ENCODE measurements at regions not wholly inside any gene's neighbourhood (a gene's known extent, or its start where the extent isn't known, plus 50 kb on each side); places are given as distances from the start of the nearest gene placed in this dataset.

GRCh38 chr12:19837543-19837942 is 398.3 kb downstream of the AEBP2 start:
- Mint-ChIP-seq H3K27ac (no peak overlapping the region), H3K4me3 (no peak overlapping the region), H3K9me3 (peaks cover 4% of the 10 kb centered on the region), H3K36me3 (no peaks in the 10 kb centered on the region), H3K27me3 (no peaks in the 10 kb centered on the region), H3K4me1 (no peaks in the 10 kb centered on the region)
- CTCF ChIA-PET: no interaction called here
- DNase-seq: no peak

- CTCF ChIA-PET: interaction anchor here (0.7 kb wide), 1 partner anchor 341 kb away, joined by 3 read pairs; no protein-coding TSS in a partner anchor
- Mint-ChIP-seq H3K4me1 (no peaks in the 10 kb centered on the region), H3K27me3 (no peaks in the 10 kb centered on the region), H3K9me3 (no peaks in the 10 kb centered on the region), H3K4me3 (no peak overlapping the region), H3K36me3 (no peaks in the 10 kb centered on the region), H3K27ac (no peak overlapping the region)
- no peak for DNase-seq
These were observed 402.2 kb downstream of the AEBP2 start for GRCh38 chr12:19841451-19841850.

- CTCF ChIA-PET: no interaction called here
- no peak overlapping the region for H3K4me3 Mint-ChIP-seq
- no peaks in the 10 kb centered on the region for H3K9me3 Mint-ChIP-seq
- H3K27ac Mint-ChIP-seq: no peak overlapping the region
- no peaks in the 10 kb centered on the region for H3K4me1 Mint-ChIP-seq
- no peak for DNase-seq
- no peaks in the 10 kb centered on the region for H3K36me3 Mint-ChIP-seq
- H3K27me3 Mint-ChIP-seq: no peaks in the 10 kb centered on the region
These were observed 402.8 kb downstream of the AEBP2 start for GRCh38 chr12:19842116-19842515.

GRCh38 chr12:19844224-19844623 is 404.9 kb downstream of the AEBP2 start:
- DNase-seq: no peak
- Mint-ChIP-seq H3K9me3 (peaks cover 2% of the 10 kb centered on the region), H3K27me3 (no peaks in the 10 kb centered on the region), H3K4me3 (no peak overlapping the region), H3K36me3 (no peaks in the 10 kb centered on the region), H3K4me1 (no peaks in the 10 kb centered on the region), H3K27ac (no peak overlapping the region)
- CTCF ChIA-PET: no interaction called here

GRCh38 chr12:19846574-19846973 is 407.3 kb downstream of the AEBP2 start:
- Mint-ChIP-seq H3K4me1 (no peaks in the 10 kb centered on the region), H3K4me3 (no peak overlapping the region), H3K9me3 (peaks cover 10% of the 10 kb centered on the region), H3K36me3 (no peaks in the 10 kb centered on the region), H3K27me3 (no peaks in the 10 kb centered on the region), H3K27ac (no peak overlapping the region)
- DNase-seq: no peak
- CTCF ChIA-PET: interaction anchor here (1.3 kb wide), 1 partner anchor 21 kb away, joined by 3 read pairs; no protein-coding TSS in a partner anchor

- no peaks in the 10 kb centered on the region for H3K36me3 Mint-ChIP-seq
- no peaks in the 10 kb centered on the region for H3K4me1 Mint-ChIP-seq
- no peak for DNase-seq
- H3K9me3 Mint-ChIP-seq: peaks cover 10% of the 10 kb centered on the region
- H3K27me3 Mint-ChIP-seq: no peaks in the 10 kb centered on the region
- H3K27ac Mint-ChIP-seq: no peak overlapping the region
- H3K4me3 Mint-ChIP-seq: no peak overlapping the region
- CTCF ChIA-PET: interaction anchor here (1.3 kb wide), 1 partner anchor 20 kb away, joined by 3 read pairs; no protein-coding TSS in a partner anchor
These were observed 408.2 kb downstream of the AEBP2 start for GRCh38 chr12:19847294-19848059.

GRCh38 chr12:19848421-19848820 is 409.1 kb downstream of the AEBP2 start:
- H3K4me3 Mint-ChIP-seq: no peak overlapping the region
- H3K9me3 Mint-ChIP-seq: peaks cover 13% of the 10 kb centered on the region
- H3K27ac Mint-ChIP-seq: no peak overlapping the region
- DNase-seq: no peak
- no peaks in the 10 kb centered on the region for H3K36me3 Mint-ChIP-seq
- CTCF ChIA-PET: interaction anchor here (0.6 kb wide), 1 partner anchor 16 kb away, joined by 3 read pairs; no protein-coding TSS in a partner anchor
- no peaks in the 10 kb centered on the region for H3K4me1 Mint-ChIP-seq
- H3K27me3 Mint-ChIP-seq: no peaks in the 10 kb centered on the region

- Mint-ChIP-seq H3K27me3 (no peaks in the 10 kb centered on the region), H3K36me3 (no peaks in the 10 kb centered on the region), H3K4me3 (no peak overlapping the region), H3K27ac (no peak overlapping the region), H3K9me3 (peaks cover 13% of the 10 kb centered on the region), H3K4me1 (no peaks in the 10 kb centered on the region)
- CTCF ChIA-PET: no interaction called here
- DNase-seq: no peak
These were observed 409.9 kb downstream of the AEBP2 start for GRCh38 chr12:19849208-19849607.

- Mint-ChIP-seq H3K9me3 (peaks cover 16% of the 10 kb centered on the region), H3K4me3 (no peak overlapping the region), H3K27ac (no peak overlapping the region), H3K36me3 (no peaks in the 10 kb centered on the region), H3K27me3 (no peaks in the 10 kb centered on the region), H3K4me1 (no peaks in the 10 kb centered on the region)
- DNase-seq: no peak
- CTCF ChIA-PET: no interaction called here
These were observed 411.2 kb downstream of the AEBP2 start for GRCh38 chr12:19850346-19851065.

GRCh38 chr12:19852100-19852855 is 413.0 kb downstream of the AEBP2 start:
- Mint-ChIP-seq H3K9me3 (peaks cover 16% of the 10 kb centered on the region), H3K27ac (no peak overlapping the region), H3K4me3 (no peak overlapping the region), H3K36me3 (no peaks in the 10 kb centered on the region), H3K4me1 (no peaks in the 10 kb centered on the region), H3K27me3 (no peaks in the 10 kb centered on the region)
- CTCF ChIA-PET: no interaction called here
- no peak for DNase-seq

- CTCF ChIA-PET: no interaction called here
- no peak overlapping the region for H3K27ac Mint-ChIP-seq
These were observed 416.6 kb downstream of the AEBP2 start for GRCh38 chr12:19855851-19856250.

GRCh38 chr12:19856389-19856788 is 417.1 kb downstream of the AEBP2 start:
- no peak for DNase-seq
- no peaks in the 10 kb centered on the region for H3K36me3 Mint-ChIP-seq
- peaks cover 6% of the 10 kb centered on the region for H3K9me3 Mint-ChIP-seq
- CTCF ChIA-PET: no interaction called here
- no peaks in the 10 kb centered on the region for H3K27me3 Mint-ChIP-seq
- no peak overlapping the region for H3K4me3 Mint-ChIP-seq
- H3K4me1 Mint-ChIP-seq: no peaks in the 10 kb centered on the region
- no peak overlapping the region for H3K27ac Mint-ChIP-seq

More at GRCh38 chr12:19855851-19856250, 416.6 kb downstream of the AEBP2 start:
- Mint-ChIP-seq H3K4me1 (no peaks in the 10 kb centered on the region), H3K4me3 (no peak overlapping the region), H3K27me3 (no peaks in the 10 kb centered on the region), H3K36me3 (no peaks in the 10 kb centered on the region), H3K9me3 (peaks cover 6% of the 10 kb centered on the region)
- no peak for DNase-seq

GRCh38 chr12:19857204-19857603 is 417.9 kb downstream of the AEBP2 start:
- CTCF ChIA-PET: no interaction called here

GRCh38 chr12:19867151-19867550 is 427.9 kb downstream of the AEBP2 start:
- Mint-ChIP-seq H3K27me3 (no peaks in the 10 kb centered on the region), H3K4me3 (no peak overlapping the region), H3K4me1 (no peaks in the 10 kb centered on the region), H3K9me3 (peaks cover 2% of the 10 kb centered on the region), H3K27ac (no peak overlapping the region), H3K36me3 (no peaks in the 10 kb centered on the region)
- no peak for DNase-seq
- CTCF ChIA-PET: interaction anchor here (0.8 kb wide), 1 partner anchor 21 kb away, joined by 3 read pairs; no protein-coding TSS in a partner anchor

More at GRCh38 chr12:19857204-19857603, 417.9 kb downstream of the AEBP2 start:
- no peak for DNase-seq
- peaks cover 6% of the 10 kb centered on the region for H3K9me3 Mint-ChIP-seq
- no peaks in the 10 kb centered on the region for H3K36me3 Mint-ChIP-seq
- no peaks in the 10 kb centered on the region for H3K4me1 Mint-ChIP-seq
- no peak overlapping the region for H3K27ac Mint-ChIP-seq
- no peak overlapping the region for H3K4me3 Mint-ChIP-seq
- no peaks in the 10 kb centered on the region for H3K27me3 Mint-ChIP-seq

Measured in activated naive CD4-positive, alpha-beta T cell treated with anti-CD3 and anti-CD28 coated beads, Interleukin-2, amount 10 ng/mL, durations not matched to agents 7 days and 5 days (primary cell).